HG03039 (cell line): ENCODE measurements at regions not wholly inside any gene's neighbourhood (a gene's known extent, or its start where the extent isn't known, plus 50 kb on each side); places are given as distances from the start of the nearest gene placed in this dataset.

Experiments
- ATAC-seq: cut with Tn5 transposase; IDR thresholded peaks from one replicate; pipeline ENCODE4 v1.9.1; 2021; ENCODE audit warnings: mild to moderate bottlenecking, moderate library complexity; ENCODE audit not compliant: unreplicated experiment

DNA sequence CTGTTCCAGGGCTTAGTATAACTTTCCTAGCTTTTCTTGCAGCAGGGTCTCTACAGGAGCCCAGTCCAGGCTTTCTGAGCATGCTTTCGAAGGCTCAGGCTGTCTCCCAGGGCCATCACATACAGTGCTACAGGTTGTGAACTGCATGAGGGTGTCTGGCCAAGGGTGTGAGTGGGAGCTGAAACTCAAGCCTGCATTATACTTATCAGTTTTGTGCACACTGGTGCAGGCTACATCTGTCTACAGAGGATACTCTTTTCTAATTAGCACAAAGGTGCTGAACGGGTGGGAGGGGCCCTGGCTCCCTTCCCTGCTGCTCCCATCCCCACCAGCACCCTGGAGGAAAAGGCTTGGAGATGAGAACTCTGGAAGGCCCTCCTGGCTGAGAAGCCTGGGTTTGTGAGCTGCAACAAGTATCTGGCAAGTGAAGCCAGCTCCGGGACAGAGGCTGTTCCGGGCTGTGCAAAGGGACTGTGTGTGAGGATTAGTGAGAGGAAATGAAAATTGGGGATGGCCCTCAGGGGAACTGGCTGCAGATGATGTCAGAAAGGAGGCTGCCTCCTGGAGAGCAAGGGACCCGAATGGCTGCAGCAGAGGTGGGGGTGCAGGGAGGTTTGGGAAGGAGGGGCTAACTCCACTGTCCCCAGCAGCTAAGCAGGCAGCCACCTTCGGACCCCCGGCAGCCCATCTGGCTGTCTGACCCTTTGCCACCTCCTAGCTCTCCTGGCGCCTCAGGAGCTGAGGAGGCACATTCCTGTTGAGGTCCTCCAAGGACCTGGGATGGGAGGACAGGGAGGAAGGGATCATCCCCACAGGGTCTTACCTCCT lies 68.5 kb downstream of the EFNB1 start:
- no peak for ATAC-seq

DNA sequence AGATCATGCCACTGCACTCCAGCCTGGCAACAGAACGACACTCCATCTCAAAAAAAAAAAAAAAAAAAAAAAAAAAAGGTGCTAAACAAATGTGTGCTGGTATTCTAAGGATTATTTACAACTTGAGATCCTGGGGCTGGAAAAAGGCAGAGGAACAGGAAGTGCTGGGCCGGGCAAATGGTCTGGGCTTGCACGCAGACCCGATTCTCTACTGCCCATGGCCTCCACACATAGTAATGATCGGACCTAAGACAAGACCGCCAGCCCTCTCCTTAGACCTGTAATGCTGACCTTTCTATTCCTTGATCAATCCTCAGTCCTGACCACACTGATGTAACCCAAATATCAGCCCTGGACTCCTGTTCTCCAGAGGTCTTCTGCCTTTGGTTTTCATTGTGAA lies 67.8 kb downstream of the EFNB1 start:
- no peak for ATAC-seq

DNA sequence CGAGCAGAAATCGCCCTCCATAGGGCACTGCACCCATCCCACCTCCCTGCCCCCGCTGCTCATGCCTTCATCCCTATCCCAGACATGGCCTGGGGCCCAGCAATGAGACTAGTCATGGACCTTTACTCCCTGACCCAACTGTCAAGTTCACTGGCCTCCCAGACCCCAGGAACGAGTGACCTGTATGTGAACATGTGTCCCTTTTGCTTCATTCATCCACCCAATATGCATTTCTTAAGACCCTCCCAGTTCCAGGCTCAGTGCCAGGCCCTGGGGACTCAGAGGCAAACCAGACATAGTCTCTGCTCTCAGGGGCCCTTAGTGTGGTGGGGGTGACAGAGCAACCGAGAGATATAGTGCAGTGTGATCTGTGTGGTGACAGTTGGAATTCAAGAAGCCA lies 67.0 kb downstream of the EFNB1 start:
- no peak for ATAC-seq

DNA sequence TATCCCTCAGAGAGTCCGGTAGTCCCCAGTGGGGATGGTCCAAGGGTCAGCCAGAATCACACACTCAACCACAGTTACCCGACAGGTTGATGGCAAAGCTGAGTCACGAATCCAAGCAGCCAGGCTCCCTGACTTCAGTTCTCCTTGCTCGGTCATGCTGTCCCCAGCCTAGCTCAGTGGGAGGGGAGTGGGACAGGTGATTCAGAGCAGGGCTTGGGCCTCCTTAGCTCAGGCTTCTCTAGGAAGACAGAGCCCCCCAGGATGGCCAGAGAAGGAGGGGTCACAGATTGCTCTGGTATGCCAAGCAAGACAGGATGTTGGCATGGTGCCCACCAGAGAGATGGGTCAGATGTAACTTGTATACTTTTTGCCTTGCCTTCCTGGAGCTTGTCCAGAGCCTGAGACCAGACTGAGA lies 66.5 kb downstream of the EFNB1 start:
- ATAC-seq, result no peak

DNA sequence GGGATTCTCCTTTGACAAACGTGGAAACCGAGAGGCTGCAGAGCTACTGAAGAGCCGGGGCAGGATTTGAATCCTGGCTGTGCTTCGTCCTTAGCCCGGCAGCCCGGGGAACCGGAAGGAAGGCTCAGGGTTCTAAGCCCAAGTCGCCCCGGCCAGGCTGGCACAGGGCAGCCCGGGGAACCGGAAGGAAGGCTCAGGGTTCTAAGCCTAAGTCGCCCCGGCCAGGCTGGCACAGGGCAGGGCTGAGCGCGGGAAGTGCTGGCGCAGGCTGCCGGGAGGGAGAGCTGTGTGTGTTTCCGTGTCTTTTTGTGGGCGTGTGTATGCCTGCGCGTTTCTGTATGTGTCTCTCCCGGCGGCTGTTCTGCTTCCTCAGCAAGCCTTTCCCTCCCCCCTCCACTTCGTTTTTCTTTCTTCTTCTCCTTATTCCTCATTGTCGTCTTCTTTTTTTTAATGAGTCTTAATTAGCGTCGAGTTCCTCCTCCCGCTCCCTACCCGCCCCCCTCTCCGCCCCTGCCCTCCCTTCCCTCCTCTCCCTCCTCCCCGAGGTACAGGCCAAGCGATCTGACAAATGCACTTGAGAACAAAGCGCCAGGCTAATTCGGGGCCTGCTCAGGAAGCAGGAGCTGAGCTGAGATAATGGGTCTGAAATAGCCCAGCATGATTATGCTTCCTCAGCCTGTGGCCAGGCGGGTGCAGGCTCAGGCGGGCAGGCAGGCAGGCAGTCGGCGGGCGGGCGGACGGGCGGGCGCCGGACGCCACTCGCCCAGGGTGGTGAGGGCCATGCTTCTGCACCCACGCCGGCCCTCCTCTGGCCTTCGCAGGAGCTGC lies 65.9 kb downstream of the EFNB1 start:
- no peak for ATAC-seq

DNA sequence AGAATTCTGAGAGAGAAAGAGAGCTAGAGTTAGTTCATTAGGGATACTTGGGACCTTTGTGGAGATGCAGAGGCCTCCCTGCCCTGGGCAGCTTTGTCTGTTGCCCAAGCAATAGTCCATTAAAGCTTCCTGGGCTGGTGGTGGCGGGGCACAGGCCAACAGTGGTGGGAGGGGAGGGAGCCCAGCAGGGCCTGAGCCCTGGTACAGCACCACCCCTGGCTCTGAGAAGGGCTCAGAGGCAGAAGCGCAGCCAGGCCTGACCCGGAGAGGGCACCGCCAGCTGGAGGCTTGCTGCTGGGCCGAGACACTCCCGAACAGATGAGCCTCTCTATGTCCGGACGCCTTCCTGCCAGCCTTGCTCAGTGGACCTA lies 65.3 kb downstream of the EFNB1 start:
- no peak for ATAC-seq

DNA sequence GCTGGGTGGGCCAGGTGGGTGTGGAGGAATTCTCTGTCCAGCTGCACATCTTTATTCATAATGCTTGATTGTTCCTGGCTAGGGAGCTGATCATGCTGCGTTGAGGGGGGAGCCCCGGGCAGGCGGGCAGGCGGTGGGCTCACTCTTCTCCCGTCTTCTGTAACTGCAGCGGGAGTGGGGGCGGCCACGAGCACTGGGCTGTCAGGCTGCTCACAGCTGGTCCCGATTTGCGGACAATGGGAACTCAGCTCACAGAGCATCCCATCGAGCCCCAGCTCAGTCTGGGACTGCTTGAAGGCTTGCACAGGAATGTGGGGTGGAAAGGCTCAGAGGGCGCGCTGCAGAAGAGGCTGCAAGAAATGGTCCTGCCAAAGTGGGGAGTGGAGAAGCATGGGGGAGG lies 63.8 kb downstream of the EFNB1 start:
- ATAC-seq, result no peak

DNA sequence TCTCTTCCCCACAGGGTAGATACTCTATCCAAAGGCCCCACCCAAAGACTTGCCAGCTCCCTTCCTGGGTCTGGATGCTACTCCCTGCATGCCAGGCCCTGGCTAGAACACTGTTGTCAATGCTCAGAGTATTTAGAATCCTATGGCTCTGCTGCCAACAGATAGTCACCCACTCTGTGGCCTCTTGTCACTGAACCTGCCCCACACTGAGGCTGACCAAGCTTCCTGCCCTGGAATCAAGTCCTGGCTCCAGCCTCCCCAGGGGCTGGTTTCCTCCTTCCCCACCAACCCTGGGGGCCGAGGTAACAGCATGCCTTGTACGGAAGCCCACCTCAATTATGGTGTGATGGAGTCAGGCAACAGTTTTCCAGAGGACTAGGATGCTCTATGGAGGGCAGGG lies 63.3 kb downstream of the EFNB1 start:
- no peak for ATAC-seq
